ENCODE measurements at regions not wholly inside any gene's neighbourhood (a gene's known extent, or its start where the extent isn't known, plus 50 kb on each side); places are given as distances from the start of the nearest gene placed in this dataset.

GRCh38 chr9:87350915-87351314 lies 146.8 kb upstream of the DAPK1 start:
- TF ChIP-seq EZH2phosphoT487 (IDR thresholded peaks at IDR 0.05; ENCODE audit: insufficient read depth, low read depth), result no peak
- no peak for TF ChIP-seq EZH2 (IDR thresholded peaks at IDR 0.05; ENCODE audit: insufficient read depth, poor library complexity, severe bottlenecking)
